ENCODE measurements at regions not wholly inside any gene's neighbourhood (a gene's known extent, or its start where the extent isn't known, plus 50 kb on each side); places are given as distances from the start of the nearest gene placed in this dataset.

DNA sequence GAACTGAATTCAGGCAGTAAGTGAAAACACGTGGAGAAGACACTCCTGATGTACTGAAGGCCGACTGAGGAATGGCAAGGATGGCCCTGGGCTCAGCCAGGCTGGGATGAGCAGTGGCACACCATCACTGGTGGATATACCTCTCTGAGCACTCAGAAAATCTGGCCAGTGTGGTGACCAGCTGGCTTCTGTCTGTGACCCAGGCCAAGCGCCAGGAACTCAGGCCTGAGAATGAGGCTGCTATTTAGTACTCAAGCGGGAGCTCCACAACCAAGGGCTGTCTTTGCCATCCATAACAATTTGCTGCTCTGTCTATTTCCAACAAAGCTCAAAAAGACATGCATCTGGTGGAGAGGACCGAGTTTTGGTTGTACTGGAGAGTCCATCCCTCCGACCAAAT is 586.3 kb downstream of the BCL11B start:
- Mint-ChIP-seq H3K27me3 (ENCODE audit: unreplicated experiment) (peaks cover 4% of the 10 kb centered on the region), H3K4me3 (ENCODE audit: unreplicated experiment) (no peak overlapping the region), H3K27ac (ENCODE audit: unreplicated experiment) (no peak overlapping the region), H3K36me3 (ENCODE audit: unreplicated experiment) (no peaks in the 10 kb centered on the region), H3K9me3 (ENCODE audit: unreplicated experiment) (no peaks in the 10 kb centered on the region), H3K4me1 (ENCODE audit: low read depth, unreplicated experiment) (no peaks in the 10 kb centered on the region)
- TF ChIP-seq, protein P1, sequence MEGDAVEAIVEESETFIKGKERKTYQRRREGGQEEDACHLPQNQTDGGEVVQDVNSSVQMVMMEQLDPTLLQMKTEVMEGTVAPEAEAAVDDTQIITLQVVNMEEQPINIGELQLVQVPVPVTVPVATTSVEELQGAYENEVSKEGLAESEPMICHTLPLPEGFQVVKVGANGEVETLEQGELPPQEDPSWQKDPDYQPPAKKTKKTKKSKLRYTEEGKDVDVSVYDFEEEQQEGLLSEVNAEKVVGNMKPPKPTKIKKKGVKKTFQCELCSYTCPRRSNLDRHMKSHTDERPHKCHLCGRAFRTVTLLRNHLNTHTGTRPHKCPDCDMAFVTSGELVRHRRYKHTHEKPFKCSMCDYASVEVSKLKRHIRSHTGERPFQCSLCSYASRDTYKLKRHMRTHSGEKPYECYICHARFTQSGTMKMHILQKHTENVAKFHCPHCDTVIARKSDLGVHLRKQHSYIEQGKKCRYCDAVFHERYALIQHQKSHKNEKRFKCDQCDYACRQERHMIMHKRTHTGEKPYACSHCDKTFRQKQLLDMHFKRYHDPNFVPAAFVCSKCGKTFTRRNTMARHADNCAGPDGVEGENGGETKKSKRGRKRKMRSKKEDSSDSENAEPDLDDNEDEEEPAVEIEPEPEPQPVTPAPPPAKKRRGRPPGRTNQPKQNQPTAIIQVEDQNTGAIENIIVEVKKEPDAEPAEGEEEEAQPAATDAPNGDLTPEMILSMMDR (IDR thresholded peaks at IDR 0.05; ENCODE audit: partially characterized antibody, unreplicated experiment), result no peak
- no peak for DNase-seq

DNA sequence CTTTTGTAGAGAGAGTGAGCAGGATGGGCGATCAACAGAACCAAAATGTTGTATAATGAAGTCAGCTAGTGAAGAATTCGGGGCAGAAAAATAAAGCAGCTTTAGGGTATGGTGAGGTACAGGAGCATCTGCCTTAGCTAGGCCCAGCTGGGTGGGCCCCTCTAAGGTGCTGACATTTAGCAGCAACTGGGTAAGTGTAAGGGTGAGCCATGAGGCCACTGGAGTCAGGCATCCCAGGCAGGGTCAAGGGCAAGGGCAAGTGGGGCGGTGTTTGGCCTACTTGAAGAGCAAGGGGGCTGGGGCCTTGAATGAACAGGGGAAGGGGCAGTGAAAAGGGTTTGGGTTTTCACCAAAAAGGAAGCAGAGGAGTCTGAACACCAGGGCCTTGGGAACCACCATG is 583.6 kb downstream of the BCL11B start:
- Mint-ChIP-seq H3K27me3 (ENCODE audit: unreplicated experiment) (peaks cover 4% of the 10 kb centered on the region), H3K4me1 (ENCODE audit: low read depth, unreplicated experiment) (no peaks in the 10 kb centered on the region), H3K27ac (ENCODE audit: unreplicated experiment) (no peak overlapping the region), H3K36me3 (ENCODE audit: unreplicated experiment) (no peaks in the 10 kb centered on the region), H3K4me3 (ENCODE audit: unreplicated experiment) (no peak overlapping the region), H3K9me3 (ENCODE audit: unreplicated experiment) (no peaks in the 10 kb centered on the region)
- no peak for DNase-seq
- TF ChIP-seq, protein P1 (IDR thresholded peaks at IDR 0.05; ENCODE audit: partially characterized antibody, unreplicated experiment), result no peak

DNA sequence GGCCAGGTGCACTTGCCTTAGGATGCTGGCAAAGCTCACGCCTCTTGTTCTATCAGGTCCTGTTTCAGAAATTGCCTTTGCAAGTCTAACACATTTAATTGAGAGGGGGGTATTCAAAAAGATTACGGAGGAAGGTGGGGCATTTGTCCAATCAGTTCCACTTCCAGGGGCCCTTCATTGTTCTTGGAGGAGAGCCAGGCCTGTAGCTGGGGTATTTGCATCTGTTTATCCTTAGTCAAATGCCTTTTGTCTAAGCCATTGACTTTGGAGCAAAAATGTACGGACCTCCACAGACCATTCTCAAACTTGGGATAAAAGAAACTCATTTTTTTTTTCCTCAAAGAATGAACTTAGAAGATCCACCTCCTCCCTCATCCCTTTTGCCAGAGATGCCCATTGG is 582.0 kb downstream of the BCL11B start:
- Mint-ChIP-seq H3K4me3 (ENCODE audit: unreplicated experiment) (no peak overlapping the region), H3K36me3 (ENCODE audit: unreplicated experiment) (no peaks in the 10 kb centered on the region), H3K27me3 (ENCODE audit: unreplicated experiment) (peaks cover 4% of the 10 kb centered on the region), H3K27ac (ENCODE audit: unreplicated experiment) (no peak overlapping the region), H3K9me3 (ENCODE audit: unreplicated experiment) (no peaks in the 10 kb centered on the region), H3K4me1 (ENCODE audit: low read depth, unreplicated experiment) (no peaks in the 10 kb centered on the region)
- TF ChIP-seq, protein P1 (IDR thresholded peaks at IDR 0.05; ENCODE audit: partially characterized antibody, unreplicated experiment), result no peak
- no peak for DNase-seq

DNA sequence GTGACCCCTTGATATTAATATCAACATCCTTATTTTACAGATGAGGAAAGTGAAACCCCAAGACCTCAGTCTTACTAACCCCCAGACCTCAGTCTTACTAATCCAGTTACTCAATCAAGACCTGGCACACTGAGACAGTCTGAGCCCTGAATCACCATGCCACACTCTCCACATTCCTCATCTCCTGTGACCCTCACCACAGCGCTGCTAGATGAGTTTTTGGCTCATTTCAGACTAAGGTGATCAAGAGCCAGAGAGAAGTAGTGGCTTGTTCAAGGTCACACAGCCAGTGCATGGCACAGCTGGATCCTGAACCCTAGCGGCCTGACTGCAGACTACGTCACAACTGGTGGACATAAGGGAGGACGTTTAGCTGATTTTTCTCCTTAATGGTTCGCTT is 579.2 kb downstream of the BCL11B start:
- H3K36me3 Mint-ChIP-seq (ENCODE audit: unreplicated experiment), result no peaks in the 10 kb centered on the region
- H3K27ac Mint-ChIP-seq (ENCODE audit: unreplicated experiment), result no peak overlapping the region
- TF ChIP-seq, protein P1 (IDR thresholded peaks at IDR 0.05; ENCODE audit: partially characterized antibody, unreplicated experiment), result no peak
- no peaks in the 10 kb centered on the region for H3K4me1 Mint-ChIP-seq (ENCODE audit: low read depth, unreplicated experiment)
- H3K4me3 Mint-ChIP-seq (ENCODE audit: unreplicated experiment), result no peak overlapping the region
- H3K9me3 Mint-ChIP-seq (ENCODE audit: unreplicated experiment), result peaks cover 3% of the 10 kb centered on the region
- DNase-seq, result no peak
- no peaks in the 10 kb centered on the region for H3K27me3 Mint-ChIP-seq (ENCODE audit: unreplicated experiment)

DNA sequence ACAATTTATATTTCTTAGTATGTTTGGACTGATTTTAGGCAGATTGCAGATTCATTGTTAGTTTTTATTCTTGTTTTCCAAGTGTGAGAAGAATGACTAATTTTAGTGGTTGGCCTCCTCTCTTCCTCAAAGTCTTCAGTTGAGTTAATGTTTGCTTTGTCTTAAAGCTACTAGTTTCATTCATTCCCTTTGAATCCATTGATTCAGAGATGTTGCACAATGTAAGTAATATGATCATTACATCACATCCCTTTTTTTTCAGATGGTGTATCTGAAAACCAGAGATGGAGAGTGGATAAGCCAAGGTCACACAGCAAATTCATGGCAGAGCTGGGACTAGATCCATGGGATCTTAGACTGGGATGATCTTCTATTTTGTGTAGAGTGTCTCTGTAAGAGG is 577.5 kb downstream of the BCL11B start:
- DNase-seq, result no peak
- no peaks in the 10 kb centered on the region for H3K36me3 Mint-ChIP-seq (ENCODE audit: unreplicated experiment)
- H3K4me3 Mint-ChIP-seq (ENCODE audit: unreplicated experiment), result no peak overlapping the region
- peaks cover 3% of the 10 kb centered on the region for H3K9me3 Mint-ChIP-seq (ENCODE audit: unreplicated experiment)
- TF ChIP-seq, protein P1 (IDR thresholded peaks at IDR 0.05; ENCODE audit: partially characterized antibody, unreplicated experiment), result no peak
- H3K27me3 Mint-ChIP-seq (ENCODE audit: unreplicated experiment), result no peaks in the 10 kb centered on the region
- H3K4me1 Mint-ChIP-seq (ENCODE audit: low read depth, unreplicated experiment), result no peaks in the 10 kb centered on the region
- no peak overlapping the region for H3K27ac Mint-ChIP-seq (ENCODE audit: unreplicated experiment)
